ENCODE measurements at regions not wholly inside any gene's neighbourhood (a gene's known extent, or its start where the extent isn't known, plus 50 kb on each side); places are given as distances from the start of the nearest gene placed in this dataset.
A peak's percentile ranks its signal among the peaks of the same experiment; 100 is the strongest.

- no peak for DNase-seq (ENCODE audit: low read depth in 2 of 2)
- H4K20me1 ChIP-seq (ENCODE audit: control insufficient read depth, extremely low read depth, insufficient read depth, low read length): no peaks in the 10 kb centered on the region
- H3K27ac ChIP-seq (ENCODE audit: insufficient read depth, low read length): no peak overlapping the region
- H3K9me3 ChIP-seq (ENCODE audit: control insufficient read depth, insufficient read depth, low read depth, low read length): no peaks in the 10 kb centered on the region
- H3K9ac ChIP-seq (ENCODE audit: insufficient read depth, low read length): no peak overlapping the region
- no peak overlapping the region for H3K4me3 ChIP-seq (replicated peaks in 1 of 4; ENCODE audit: control extremely low read depth in 1 of 4, insufficient read depth in 1 of 4, low read depth in 3 of 4, low read length in 4 of 4)
- H3K36me3 ChIP-seq (ENCODE audit: control insufficient read depth, insufficient read depth, low read length): no peaks in the 10 kb centered on the region
- H3K4me2 ChIP-seq (ENCODE audit: extremely low read depth, insufficient read depth, low read length): no peak overlapping the region
- no peaks in the 10 kb centered on the region for H3K4me1 ChIP-seq (ENCODE audit: control insufficient read depth, extremely low read depth, insufficient read depth, low read length)
- no peak for TF ChIP-seq EZH2 (IDR thresholded peaks at IDR 0.05; ENCODE audit: low read length, missing control alignments)
- TF ChIP-seq CTCF (conservative IDR thresholded peaks at IDR 0.05 in 1 of 2, IDR thresholded peaks at IDR 0.05 in 1 of 2; ENCODE audit: low read depth in 1 of 2, low read length in 2 of 2): no peak
- H3K79me2 ChIP-seq (ENCODE audit: control insufficient read depth, insufficient read depth, low read length): no peaks in the 10 kb centered on the region
- H3K27me3 ChIP-seq (ENCODE audit: control insufficient read depth, insufficient read depth, low read length): no peaks in the 10 kb centered on the region
- no peak overlapping the region for H2AFZ ChIP-seq (ENCODE audit: low read length)
Measured at GRCh38 chr17:34709158-34709754, 129.9 kb downstream of the TMEM132E start.

DNA sequence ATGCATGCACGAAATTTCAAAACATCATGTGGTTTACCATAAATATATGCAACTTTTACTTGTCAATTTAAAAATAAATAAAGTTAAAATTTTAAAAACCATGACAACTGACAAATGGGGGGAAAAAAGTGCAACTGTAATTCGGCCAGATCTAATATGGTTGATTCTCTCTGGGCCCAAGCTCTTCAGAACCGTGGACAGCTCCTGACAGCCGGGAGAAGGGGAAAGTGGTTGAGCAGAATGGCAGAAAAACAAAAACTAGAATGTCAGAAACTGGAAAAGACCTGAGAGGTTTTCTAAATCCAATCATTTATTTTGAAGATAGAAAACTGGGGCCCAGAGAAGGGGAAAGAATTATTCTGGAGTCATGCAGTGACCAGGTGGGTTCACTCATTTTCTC, 126.6 kb downstream of the TMEM132E start:
- TF ChIP-seq EZH2 (IDR thresholded peaks at IDR 0.05; ENCODE audit: low read length, missing control alignments) (no peak), CTCF (conservative IDR thresholded peaks at IDR 0.05 in 1 of 2, IDR thresholded peaks at IDR 0.05 in 1 of 2; ENCODE audit: low read depth in 1 of 2, low read length in 2 of 2) (no peak)
- H3K4me3 ChIP-seq (replicated peaks in 1 of 4; ENCODE audit: control extremely low read depth in 1 of 4, insufficient read depth in 1 of 4, low read depth in 3 of 4, low read length in 4 of 4): no peak overlapping the region

GRCh38 chr17:34703533-34703932, 124.2 kb downstream of the TMEM132E start:
- no peak overlapping the region for H2AFZ ChIP-seq (ENCODE audit: low read length)
- H4K20me1 ChIP-seq (ENCODE audit: control insufficient read depth, extremely low read depth, insufficient read depth, low read length): peaks cover 2% of the 10 kb centered on the region
- no peak overlapping the region for H3K9ac ChIP-seq (ENCODE audit: insufficient read depth, low read length)
- no peaks in the 10 kb centered on the region for H3K36me3 ChIP-seq (ENCODE audit: control insufficient read depth, insufficient read depth, low read length)
- H3K27ac ChIP-seq (ENCODE audit: insufficient read depth, low read length): no peak overlapping the region
- H3K4me1 ChIP-seq (ENCODE audit: control insufficient read depth, extremely low read depth, insufficient read depth, low read length): no peaks in the 10 kb centered on the region
- TF ChIP-seq EZH2 (IDR thresholded peaks at IDR 0.05; ENCODE audit: low read length, missing control alignments) (no peak), CTCF (conservative IDR thresholded peaks at IDR 0.05 in 1 of 2, IDR thresholded peaks at IDR 0.05 in 1 of 2; ENCODE audit: low read depth in 1 of 2, low read length in 2 of 2) (no peak)
- no peaks in the 10 kb centered on the region for H3K9me3 ChIP-seq (ENCODE audit: control insufficient read depth, insufficient read depth, low read depth, low read length)
- H3K4me2 ChIP-seq (ENCODE audit: extremely low read depth, insufficient read depth, low read length): no peak overlapping the region
- DNase-seq (ENCODE audit: low read depth in 2 of 2): peak; percentile 19 to 25
- H3K27me3 ChIP-seq (ENCODE audit: control insufficient read depth, insufficient read depth, low read length): no peaks in the 10 kb centered on the region
- no peak overlapping the region for H3K4me3 ChIP-seq (replicated peaks in 1 of 4; ENCODE audit: control extremely low read depth in 1 of 4, insufficient read depth in 1 of 4, low read depth in 3 of 4, low read length in 4 of 4)
- no peaks in the 10 kb centered on the region for H3K79me2 ChIP-seq (ENCODE audit: control insufficient read depth, insufficient read depth, low read length)

More for the DNA sequence above, 126.6 kb downstream of the TMEM132E start:
- H3K27me3 ChIP-seq (ENCODE audit: control insufficient read depth, insufficient read depth, low read length): no peaks in the 10 kb centered on the region
- no peaks in the 10 kb centered on the region for H3K36me3 ChIP-seq (ENCODE audit: control insufficient read depth, insufficient read depth, low read length)
- H3K79me2 ChIP-seq (ENCODE audit: control insufficient read depth, insufficient read depth, low read length): no peaks in the 10 kb centered on the region
- no peaks in the 10 kb centered on the region for H3K4me1 ChIP-seq (ENCODE audit: control insufficient read depth, extremely low read depth, insufficient read depth, low read length)
- no peak overlapping the region for H3K27ac ChIP-seq (ENCODE audit: insufficient read depth, low read length)
- H2AFZ ChIP-seq (ENCODE audit: low read length): no peak overlapping the region
- DNase-seq (ENCODE audit: low read depth in 2 of 2): peak; percentile 4 to 5
- no peak overlapping the region for H3K9ac ChIP-seq (ENCODE audit: insufficient read depth, low read length)
- H4K20me1 ChIP-seq (ENCODE audit: control insufficient read depth, extremely low read depth, insufficient read depth, low read length): no peaks in the 10 kb centered on the region
- no peaks in the 10 kb centered on the region for H3K9me3 ChIP-seq (ENCODE audit: control insufficient read depth, insufficient read depth, low read depth, low read length)
- H3K4me2 ChIP-seq (ENCODE audit: extremely low read depth, insufficient read depth, low read length): no peak overlapping the region

All from fibroblast of lung (primary cell).